ENCODE measurements at regions not wholly inside any gene's neighbourhood (a gene's known extent, or its start where the extent isn't known, plus 50 kb on each side); places are given as distances from the start of the nearest gene placed in this dataset.

GRCh38 chr7:131630427-131630826 is 74.0 kb upstream of the PODXL start:
- H3K36me3 Mint-ChIP-seq (ENCODE audit: low read depth, unreplicated experiment), result peaks cover 2% of the 10 kb centered on the region
- no peak overlapping the region for H3K4me3 Mint-ChIP-seq (ENCODE audit: unreplicated experiment)
- H2AFZ ChIP-seq (ENCODE audit: low read depth, low read length), result no peak overlapping the region
- no peaks in the 10 kb centered on the region for H3K9me3 Mint-ChIP-seq (ENCODE audit: unreplicated experiment)
- no peaks in the 10 kb centered on the region for H3K79me2 ChIP-seq (ENCODE audit: insufficient read depth, low read length)
- DNase-seq (ENCODE audit: low read depth), result no peak
- no peak overlapping the region for H3K27ac ChIP-seq (ENCODE audit: low read depth, low read length)
- no peak overlapping the region for H3K4me2 ChIP-seq (ENCODE audit: low read length)
- no peaks in the 10 kb centered on the region for H4K20me1 ChIP-seq (ENCODE audit: insufficient read depth, low read length)
- TF ChIP-seq, protein P1, sequence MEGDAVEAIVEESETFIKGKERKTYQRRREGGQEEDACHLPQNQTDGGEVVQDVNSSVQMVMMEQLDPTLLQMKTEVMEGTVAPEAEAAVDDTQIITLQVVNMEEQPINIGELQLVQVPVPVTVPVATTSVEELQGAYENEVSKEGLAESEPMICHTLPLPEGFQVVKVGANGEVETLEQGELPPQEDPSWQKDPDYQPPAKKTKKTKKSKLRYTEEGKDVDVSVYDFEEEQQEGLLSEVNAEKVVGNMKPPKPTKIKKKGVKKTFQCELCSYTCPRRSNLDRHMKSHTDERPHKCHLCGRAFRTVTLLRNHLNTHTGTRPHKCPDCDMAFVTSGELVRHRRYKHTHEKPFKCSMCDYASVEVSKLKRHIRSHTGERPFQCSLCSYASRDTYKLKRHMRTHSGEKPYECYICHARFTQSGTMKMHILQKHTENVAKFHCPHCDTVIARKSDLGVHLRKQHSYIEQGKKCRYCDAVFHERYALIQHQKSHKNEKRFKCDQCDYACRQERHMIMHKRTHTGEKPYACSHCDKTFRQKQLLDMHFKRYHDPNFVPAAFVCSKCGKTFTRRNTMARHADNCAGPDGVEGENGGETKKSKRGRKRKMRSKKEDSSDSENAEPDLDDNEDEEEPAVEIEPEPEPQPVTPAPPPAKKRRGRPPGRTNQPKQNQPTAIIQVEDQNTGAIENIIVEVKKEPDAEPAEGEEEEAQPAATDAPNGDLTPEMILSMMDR (IDR thresholded peaks at IDR 0.05; ENCODE audit: insufficient read depth, low read depth, low read length), result no peak
- no peak for TF ChIP-seq EZH2 (IDR thresholded peaks at IDR 0.05; ENCODE audit: insufficient read depth, low read length)
- H3K27me3 Mint-ChIP-seq (ENCODE audit: low read depth, unreplicated experiment), result peaks cover 6% of the 10 kb centered on the region
- peaks cover 27% of the 10 kb centered on the region for H3K4me1 Mint-ChIP-seq (ENCODE audit: low read depth, unreplicated experiment)
- H3K27ac Mint-ChIP-seq (ENCODE audit: unreplicated experiment), result peak overlapping the region; percentile 9
- H3K27me3 ChIP-seq (ENCODE audit: insufficient read depth, low read length), result no peaks in the 10 kb centered on the region
- peaks cover 47% of the 10 kb centered on the region for H3K4me1 ChIP-seq (ENCODE audit: insufficient read depth, low read length)
- H3K36me3 ChIP-seq (ENCODE audit: insufficient read depth, low read length), result no peaks in the 10 kb centered on the region
- H3K4me3 ChIP-seq (ENCODE audit: insufficient read depth, low read depth, low read length), result no peak overlapping the region
- FAIRE-seq, result no peak
- H3K9me3 ChIP-seq (ENCODE audit: insufficient read depth, low read depth, low read length), result no peaks in the 10 kb centered on the region
- no peak overlapping the region for H3K9ac ChIP-seq (ENCODE audit: low read length)

- H3K4me3 ChIP-seq (ENCODE audit: insufficient read depth, low read depth, low read length), result peak overlapping the region; percentile 1
- no peaks in the 10 kb centered on the region for H4K20me1 ChIP-seq (ENCODE audit: insufficient read depth, low read length)
- peak overlapping the region; percentile 61 for H2AFZ ChIP-seq (ENCODE audit: low read depth, low read length)
- peaks cover 2% of the 10 kb centered on the region for H3K36me3 Mint-ChIP-seq (ENCODE audit: low read depth, unreplicated experiment)
- TF ChIP-seq, protein P1 (IDR thresholded peaks at IDR 0.05; ENCODE audit: insufficient read depth, low read depth, low read length), result no peak
- no peak for TF ChIP-seq EZH2 (IDR thresholded peaks at IDR 0.05; ENCODE audit: insufficient read depth, low read length)
- peaks cover 30% of the 10 kb centered on the region for H3K4me1 Mint-ChIP-seq (ENCODE audit: low read depth, unreplicated experiment)
- H3K9ac ChIP-seq (ENCODE audit: low read length), result peak overlapping the region; percentile 43
- H3K27me3 ChIP-seq (ENCODE audit: insufficient read depth, low read length), result no peaks in the 10 kb centered on the region
- no peak overlapping the region for H3K4me3 Mint-ChIP-seq (ENCODE audit: unreplicated experiment)
- H3K9me3 ChIP-seq (ENCODE audit: insufficient read depth, low read depth, low read length), result no peaks in the 10 kb centered on the region
- no peaks in the 10 kb centered on the region for H3K79me2 ChIP-seq (ENCODE audit: insufficient read depth, low read length)
- H3K27me3 Mint-ChIP-seq (ENCODE audit: low read depth, unreplicated experiment), result peaks cover 6% of the 10 kb centered on the region
- DNase-seq (ENCODE audit: low read depth), result peak; percentile 74
- peak overlapping the region; percentile 78 for H3K27ac ChIP-seq (ENCODE audit: low read depth, low read length)
- H3K9me3 Mint-ChIP-seq (ENCODE audit: unreplicated experiment), result no peaks in the 10 kb centered on the region
- H3K4me1 ChIP-seq (ENCODE audit: insufficient read depth, low read length), result peaks cover 51% of the 10 kb centered on the region
- FAIRE-seq, result peak; percentile 9
- H3K36me3 ChIP-seq (ENCODE audit: insufficient read depth, low read length), result no peaks in the 10 kb centered on the region
- peak overlapping the region; percentile 36 for H3K27ac Mint-ChIP-seq (ENCODE audit: unreplicated experiment)
- H3K4me2 ChIP-seq (ENCODE audit: low read length), result peak overlapping the region; percentile 70
These were observed 72.9 kb upstream of the PODXL start for GRCh38 chr7:131629217-131629882.

DNA sequence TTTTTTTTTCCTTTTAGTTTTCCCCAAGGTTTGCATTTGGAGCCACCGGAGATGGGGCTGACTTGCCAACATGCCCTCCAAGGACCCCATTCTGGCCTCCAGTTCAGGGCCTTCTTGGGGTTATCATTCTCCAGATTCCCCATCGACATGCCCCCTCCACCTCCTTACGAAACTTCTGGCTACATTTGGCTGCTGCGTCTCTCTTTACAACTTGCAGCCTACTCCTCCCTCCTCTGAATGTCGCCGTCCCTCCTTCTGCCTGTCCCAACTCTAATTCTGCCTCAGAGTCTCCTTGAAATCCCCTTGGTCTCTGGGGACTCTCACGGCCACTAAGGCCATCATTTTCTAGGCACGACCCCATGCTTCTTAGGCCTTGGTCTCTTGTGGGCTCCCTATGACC is 72.2 kb upstream of the PODXL start:
- DNase-seq (ENCODE audit: low read depth), result no peak
- Histone ChIP-seq H3K36me3 (ENCODE audit: insufficient read depth, low read length) (no peaks in the 10 kb centered on the region), H3K4me1 (ENCODE audit: insufficient read depth, low read length) (peaks cover 47% of the 10 kb centered on the region), H3K9ac (ENCODE audit: low read length) (peak overlapping the region; percentile 43), H3K27me3 (ENCODE audit: insufficient read depth, low read length) (no peaks in the 10 kb centered on the region), H3K4me3 (ENCODE audit: insufficient read depth, low read depth, low read length) (no peak overlapping the region), H2AFZ (ENCODE audit: low read depth, low read length) (no peak overlapping the region), H4K20me1 (ENCODE audit: insufficient read depth, low read length) (no peaks in the 10 kb centered on the region), H3K4me2 (ENCODE audit: low read length) (peak overlapping the region; percentile 70), H3K79me2 (ENCODE audit: insufficient read depth, low read length) (no peaks in the 10 kb centered on the region), H3K27ac (ENCODE audit: low read depth, low read length) (peak overlapping the region; percentile 78), H3K9me3 (ENCODE audit: insufficient read depth, low read depth, low read length) (no peaks in the 10 kb centered on the region)
- Mint-ChIP-seq H3K4me3 (ENCODE audit: unreplicated experiment) (no peak overlapping the region), H3K9me3 (ENCODE audit: unreplicated experiment) (peaks cover 3% of the 10 kb centered on the region), H3K36me3 (ENCODE audit: low read depth, unreplicated experiment) (peaks cover 2% of the 10 kb centered on the region), H3K4me1 (ENCODE audit: low read depth, unreplicated experiment) (peaks cover 26% of the 10 kb centered on the region), H3K27me3 (ENCODE audit: low read depth, unreplicated experiment) (peaks cover 6% of the 10 kb centered on the region), H3K27ac (ENCODE audit: unreplicated experiment) (no peak overlapping the region)
- TF ChIP-seq, protein P1 (IDR thresholded peaks at IDR 0.05; ENCODE audit: insufficient read depth, low read depth, low read length), result no peak
- TF ChIP-seq EZH2 (IDR thresholded peaks at IDR 0.05; ENCODE audit: insufficient read depth, low read length), result no peak
- FAIRE-seq, result no peak

Measured in astrocyte (in vitro differentiated cells and primary cell).